Cardiac muscle cell (in vitro differentiated cells and primary cell): ENCODE measurements at regions not wholly inside any gene's neighbourhood (a gene's known extent, or its start where the extent isn't known, plus 50 kb on each side); places are given as distances from the start of the nearest gene placed in this dataset.

ENCODE experiments used
- DNase-seq, 2 donors: peaks; one replicate each; pipeline versions ENCODE4 v3.0.0 to v3.0.0-alpha.2; 2010 to 2017; ENCODE audit warnings: low read depth in 1 of 2, low spot score in 1 of 2
- H3K27ac ChIP-seq: fragments of 200-600 bp; sonication (generic); 2 replicates; pipeline ENCODE4 v1.5.1; 2016
- H3K27me3 ChIP-seq: fragments of 200-600 bp; sonication (generic); 2 replicates; pipeline ENCODE4 v1.6.0; 2016; ENCODE audit warnings: control low read depth
- H3K36me3 ChIP-seq: fragments of 200-600 bp; sonication (generic); 2 replicates; pipeline ENCODE4 v1.5.1; 2016; ENCODE audit warnings: control low read depth
- H3K4me1 ChIP-seq: fragments of 200-600 bp; sonication (generic); 2 replicates; pipeline ENCODE4 v1.8.1; 2017; ENCODE audit warnings: low read depth, mild to moderate bottlenecking, mixed run types
- H3K4me3 ChIP-seq: fragments of 200-600 bp; sonication (generic); 2 replicates; pipeline ENCODE4 v1.5.1; 2016; ENCODE audit warnings: mild to moderate bottlenecking
- H3K9me3 ChIP-seq: fragments of 200-600 bp; sonication (generic); 2 replicates; pipeline ENCODE4 v1.5.1; 2017; ENCODE audit warnings: low read depth, mild to moderate bottlenecking, control low read depth
- TF ChIP-seq, protein P1 (sequence below): IDR thresholded peaks from 2 replicates; pipeline ENCODE4 v1.5.1; 2012; ENCODE audit warnings: low read depth, mild to moderate bottlenecking, low read length

DNA sequence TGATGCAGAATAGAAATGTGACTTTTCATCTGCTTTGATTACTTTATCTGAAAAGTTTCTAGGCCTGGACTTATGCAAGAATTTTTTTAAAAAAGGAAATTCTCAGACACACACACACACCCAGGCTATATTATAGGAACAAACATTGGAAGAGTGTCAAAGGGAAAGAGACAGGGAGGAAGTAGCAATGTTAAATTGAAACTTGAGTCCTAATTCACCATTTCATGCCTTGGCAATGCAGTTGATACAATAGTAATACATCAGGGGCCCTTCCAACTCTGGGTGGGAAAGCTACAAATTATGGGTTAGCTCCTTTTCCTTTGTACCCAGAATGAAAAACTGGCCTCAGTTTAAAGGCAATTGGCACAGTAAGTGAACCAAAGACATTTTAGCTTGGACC, 258.0 kb upstream of the LYZL1 start:
- no peaks in the 10 kb centered on the region for H3K36me3 ChIP-seq
- peaks cover 6% of the 10 kb centered on the region for H3K4me1 ChIP-seq
- no peaks in the 10 kb centered on the region for H3K9me3 ChIP-seq
- no peaks in the 10 kb centered on the region for H3K27me3 ChIP-seq
- TF ChIP-seq, protein P1, sequence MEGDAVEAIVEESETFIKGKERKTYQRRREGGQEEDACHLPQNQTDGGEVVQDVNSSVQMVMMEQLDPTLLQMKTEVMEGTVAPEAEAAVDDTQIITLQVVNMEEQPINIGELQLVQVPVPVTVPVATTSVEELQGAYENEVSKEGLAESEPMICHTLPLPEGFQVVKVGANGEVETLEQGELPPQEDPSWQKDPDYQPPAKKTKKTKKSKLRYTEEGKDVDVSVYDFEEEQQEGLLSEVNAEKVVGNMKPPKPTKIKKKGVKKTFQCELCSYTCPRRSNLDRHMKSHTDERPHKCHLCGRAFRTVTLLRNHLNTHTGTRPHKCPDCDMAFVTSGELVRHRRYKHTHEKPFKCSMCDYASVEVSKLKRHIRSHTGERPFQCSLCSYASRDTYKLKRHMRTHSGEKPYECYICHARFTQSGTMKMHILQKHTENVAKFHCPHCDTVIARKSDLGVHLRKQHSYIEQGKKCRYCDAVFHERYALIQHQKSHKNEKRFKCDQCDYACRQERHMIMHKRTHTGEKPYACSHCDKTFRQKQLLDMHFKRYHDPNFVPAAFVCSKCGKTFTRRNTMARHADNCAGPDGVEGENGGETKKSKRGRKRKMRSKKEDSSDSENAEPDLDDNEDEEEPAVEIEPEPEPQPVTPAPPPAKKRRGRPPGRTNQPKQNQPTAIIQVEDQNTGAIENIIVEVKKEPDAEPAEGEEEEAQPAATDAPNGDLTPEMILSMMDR = no peak
- no peak overlapping the region for H3K4me3 ChIP-seq
- DNase-seq = peak in 1 of 2 donors; percentile 47
- no peak overlapping the region for H3K27ac ChIP-seq

DNA sequence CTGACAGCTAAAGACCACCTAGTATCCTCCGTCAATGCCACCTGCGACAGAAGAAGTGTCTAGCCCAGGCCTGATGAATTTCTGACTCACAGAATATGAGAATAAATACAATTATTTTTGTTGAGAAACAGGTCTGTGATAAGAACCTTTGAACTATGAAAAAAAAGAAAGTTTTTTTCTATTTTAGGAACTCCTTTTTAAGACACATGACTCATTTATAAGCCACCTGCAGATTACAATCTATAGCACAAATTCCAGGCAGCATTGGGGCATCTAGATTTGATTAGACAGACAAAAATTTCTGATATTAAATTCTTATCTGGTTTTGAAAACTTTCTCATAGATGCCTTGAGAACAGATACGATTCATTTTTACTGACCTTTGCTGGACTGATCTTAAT, 256.7 kb upstream of the LYZL1 start:
- TF ChIP-seq, protein P1 = no peak
- H3K9me3 ChIP-seq = no peaks in the 10 kb centered on the region
- no peaks in the 10 kb centered on the region for H3K27me3 ChIP-seq
- H3K4me1 ChIP-seq = peaks cover 2% of the 10 kb centered on the region
- no peak for DNase-seq
- H3K4me3 ChIP-seq = no peak overlapping the region
- H3K27ac ChIP-seq = no peak overlapping the region
- no peaks in the 10 kb centered on the region for H3K36me3 ChIP-seq

DNA sequence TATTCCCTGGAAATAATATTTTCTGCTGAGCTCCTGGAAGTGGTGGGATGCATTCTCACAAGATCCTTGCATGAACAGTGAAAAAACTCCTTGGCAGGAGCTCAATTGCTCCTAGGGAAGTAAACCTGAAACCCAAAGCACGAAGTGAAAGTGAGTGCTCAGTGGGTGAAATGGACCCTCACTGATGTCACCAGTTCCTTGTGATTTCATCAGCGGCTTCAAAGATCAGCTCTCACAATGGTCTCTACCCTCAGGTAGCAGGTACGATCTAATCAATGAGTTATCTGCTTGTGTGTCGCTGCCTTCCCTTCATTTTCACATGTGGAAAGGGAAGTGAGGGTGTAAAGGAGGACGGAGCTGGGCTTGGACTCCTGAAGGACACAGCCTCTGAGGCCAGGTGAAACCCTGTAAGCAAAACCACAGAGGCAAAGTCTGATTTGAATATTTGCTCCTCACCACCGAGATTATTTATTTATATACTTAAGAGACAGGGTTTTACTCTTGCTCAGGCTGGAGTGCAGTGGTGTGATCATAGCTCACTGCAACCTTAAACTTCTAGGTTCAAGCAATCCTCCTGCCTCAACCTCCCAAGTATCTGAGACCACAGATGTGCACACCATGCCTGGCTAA, 255.4 kb upstream of the LYZL1 start:
- H3K9me3 ChIP-seq = no peaks in the 10 kb centered on the region
- no peak overlapping the region for H3K27ac ChIP-seq
- H3K4me1 ChIP-seq = no peaks in the 10 kb centered on the region
- no peaks in the 10 kb centered on the region for H3K36me3 ChIP-seq
- H3K4me3 ChIP-seq = no peak overlapping the region
- no peak for DNase-seq
- TF ChIP-seq, protein P1 = no peak
- no peaks in the 10 kb centered on the region for H3K27me3 ChIP-seq

DNA sequence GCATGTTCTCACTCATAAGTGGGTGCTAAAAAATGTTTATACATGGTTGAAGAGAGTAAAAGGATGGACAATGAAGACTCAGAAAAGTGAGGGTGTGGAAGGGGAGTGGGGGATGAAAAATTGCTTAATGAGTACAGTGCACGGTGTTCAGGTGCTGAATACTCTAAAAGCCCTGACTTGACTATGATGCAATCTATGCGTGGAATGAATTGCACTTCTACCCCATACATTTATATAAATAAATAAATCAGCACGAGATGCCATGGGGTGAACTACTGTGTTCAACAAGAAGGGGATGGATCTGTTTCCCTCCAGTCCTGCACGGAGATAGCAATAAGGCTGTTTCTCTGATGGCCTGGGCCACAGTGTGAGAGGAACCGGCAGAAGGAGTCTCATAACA, 254.3 kb upstream of the LYZL1 start:
- Histone ChIP-seq H3K4me1 (no peaks in the 10 kb centered on the region), H3K27ac (no peak overlapping the region), H3K36me3 (no peaks in the 10 kb centered on the region), H3K27me3 (no peaks in the 10 kb centered on the region), H3K9me3 (no peaks in the 10 kb centered on the region), H3K4me3 (no peak overlapping the region)
- no peak for DNase-seq
- TF ChIP-seq, protein P1 = no peak

DNA sequence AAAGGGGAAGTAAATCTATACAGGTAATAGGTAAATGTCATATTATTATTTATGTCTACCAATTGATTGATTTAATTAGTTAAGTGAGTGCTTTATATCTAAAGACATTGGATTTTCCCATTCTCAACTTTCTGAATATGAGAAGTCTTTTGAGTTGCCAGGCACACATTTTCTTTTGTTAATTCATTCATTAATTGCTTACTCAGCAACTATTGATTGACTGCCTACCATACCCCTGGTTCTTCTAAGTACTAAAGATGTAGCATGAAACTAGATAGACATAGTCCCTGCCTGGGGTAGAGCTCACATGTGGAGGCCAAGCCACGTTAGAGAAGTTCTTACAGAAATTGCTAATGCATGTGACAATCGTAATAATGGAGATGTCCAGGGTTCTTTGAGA, 253.1 kb upstream of the LYZL1 start:
- no peaks in the 10 kb centered on the region for H3K9me3 ChIP-seq
- no peaks in the 10 kb centered on the region for H3K27me3 ChIP-seq
- TF ChIP-seq, protein P1 = no peak
- DNase-seq = no peak
- H3K4me1 ChIP-seq = no peaks in the 10 kb centered on the region
- H3K4me3 ChIP-seq = no peak overlapping the region
- no peak overlapping the region for H3K27ac ChIP-seq
- no peaks in the 10 kb centered on the region for H3K36me3 ChIP-seq
